ENCODE measurements at regions not wholly inside any gene's neighbourhood (a gene's known extent, or its start where the extent isn't known, plus 50 kb on each side); places are given as distances from the start of the nearest gene placed in this dataset.

GRCh38 chr7:115135146-115135545 is 213.3 kb downstream of the MDFIC start:
- TF ChIP-seq CTCF (IDR thresholded peaks at IDR 0.05; ENCODE audit: low read length), result no peak
- no peak for TF ChIP-seq EZH2 (IDR thresholded peaks at IDR 0.05; ENCODE audit: borderline replicate concordance, low read length)

Data from OCI-LY1 (cell line).